ENCODE measurements at regions not wholly inside any gene's neighbourhood (a gene's known extent, or its start where the extent isn't known, plus 50 kb on each side); places are given as distances from the start of the nearest gene placed in this dataset.

DNA sequence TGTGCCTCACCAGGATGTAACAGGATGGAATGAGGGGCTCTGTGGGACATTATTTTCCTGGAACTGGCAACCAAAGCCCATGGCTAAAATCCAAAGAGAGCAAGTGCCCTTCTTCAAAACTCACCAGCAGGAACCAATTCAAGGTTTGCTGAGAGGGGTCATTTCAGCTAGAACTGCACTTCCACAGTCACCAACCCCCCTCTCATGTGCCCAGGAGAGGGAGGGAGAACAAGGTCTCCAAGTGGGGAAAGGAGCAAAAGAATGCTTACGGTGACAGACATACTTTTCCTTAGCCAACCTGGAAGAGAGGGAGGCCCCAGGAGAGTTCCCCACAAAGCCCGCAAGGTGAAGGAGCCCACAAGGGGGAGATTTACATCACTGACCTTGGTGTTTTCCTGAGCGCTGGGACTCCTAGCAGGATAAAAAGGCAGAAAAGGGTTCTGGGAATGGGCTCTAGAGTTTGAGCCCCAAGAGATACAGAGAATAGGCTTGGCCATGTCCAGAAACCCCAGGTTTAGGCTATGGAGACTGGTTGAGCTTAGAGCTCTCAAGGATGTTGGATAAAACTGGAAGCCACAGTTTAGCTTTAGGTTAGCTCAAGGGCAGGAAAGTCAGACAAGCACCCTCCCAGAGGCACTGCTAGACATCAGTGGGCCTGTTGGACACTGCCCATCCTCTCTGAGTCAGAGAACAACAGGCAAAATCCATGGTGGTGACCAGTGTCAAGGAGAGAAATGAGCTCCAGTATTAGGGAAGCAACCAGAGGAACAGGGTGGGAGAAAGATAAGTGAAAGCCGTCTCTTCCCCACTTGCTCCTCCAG, 63.9 kb upstream of the GHITM start:
- no peak for FAIRE-seq

- no peak for FAIRE-seq
Observed at GRCh38 chr10:84076047-84076388, 63.3 kb upstream of the GHITM start.

DNA sequence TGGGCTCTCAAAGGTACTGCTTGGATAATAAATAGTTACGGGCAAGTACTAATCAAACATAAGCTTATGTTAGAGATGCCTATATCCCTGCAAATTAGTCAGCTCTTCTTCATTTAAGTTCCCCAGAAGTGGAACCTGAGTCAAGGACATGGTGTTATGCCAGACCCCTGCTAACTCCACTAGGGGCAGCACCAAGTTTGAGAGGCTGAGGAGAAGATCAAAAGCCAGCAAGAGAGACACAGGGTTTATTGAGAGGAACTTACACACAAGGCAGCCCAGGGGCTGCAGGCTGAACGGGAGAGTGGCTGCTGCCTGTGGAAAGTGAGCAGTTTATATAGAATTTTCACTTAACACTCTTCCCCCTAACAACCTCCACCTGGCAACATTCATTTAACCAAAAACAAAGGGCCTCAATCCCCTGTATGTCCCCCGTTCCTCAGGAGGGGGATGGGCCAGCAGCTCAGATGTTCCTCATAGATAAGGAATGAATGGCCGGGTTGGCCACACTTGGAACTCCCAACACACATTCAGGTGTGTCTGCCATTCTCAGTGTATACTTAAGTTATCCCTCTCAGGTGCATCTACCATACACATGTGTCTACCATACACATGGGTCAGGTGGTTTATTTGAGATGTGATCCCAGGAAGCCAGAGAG, 62.6 kb upstream of the GHITM start:
- no peak for FAIRE-seq

DNA sequence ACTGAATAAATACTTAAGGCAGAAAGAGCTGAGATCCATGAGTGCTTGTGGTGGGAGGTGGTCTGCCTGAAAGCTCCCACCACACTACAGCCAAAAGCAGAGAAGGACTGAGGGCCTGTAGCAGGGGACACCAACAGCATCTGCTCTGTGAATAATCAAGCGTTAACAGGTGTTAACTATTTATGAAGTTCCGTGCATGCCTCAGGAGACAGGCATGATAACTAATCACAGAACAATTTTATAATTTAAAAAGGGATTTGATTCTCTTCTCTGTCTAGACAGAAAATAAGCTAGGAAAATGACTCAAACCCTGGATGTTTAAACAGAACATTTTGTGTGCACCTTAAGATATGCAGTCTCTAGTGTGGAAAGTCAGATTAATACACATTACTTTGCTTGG, 61.5 kb upstream of the GHITM start:
- FAIRE-seq, result no peak

DNA sequence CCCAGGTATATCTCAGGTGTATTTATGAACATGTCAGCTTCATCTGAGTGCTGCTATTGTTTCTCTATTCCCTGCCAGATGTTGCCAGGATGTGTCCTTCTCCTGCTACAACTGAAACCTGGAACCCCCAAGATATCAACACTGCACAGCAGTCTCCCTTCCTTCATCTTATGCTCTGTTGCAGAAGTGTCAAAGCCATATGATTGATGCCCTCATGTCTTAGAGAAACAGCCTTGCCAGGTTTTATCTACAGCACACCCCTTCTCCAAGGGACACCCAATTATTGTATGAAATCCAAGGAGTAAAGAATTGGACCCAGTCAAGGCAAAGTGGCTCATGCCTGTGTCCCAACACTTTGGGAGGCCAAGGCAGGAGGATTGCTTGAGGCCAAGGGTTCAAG, 60.5 kb upstream of the GHITM start:
- no peak for FAIRE-seq

DNA sequence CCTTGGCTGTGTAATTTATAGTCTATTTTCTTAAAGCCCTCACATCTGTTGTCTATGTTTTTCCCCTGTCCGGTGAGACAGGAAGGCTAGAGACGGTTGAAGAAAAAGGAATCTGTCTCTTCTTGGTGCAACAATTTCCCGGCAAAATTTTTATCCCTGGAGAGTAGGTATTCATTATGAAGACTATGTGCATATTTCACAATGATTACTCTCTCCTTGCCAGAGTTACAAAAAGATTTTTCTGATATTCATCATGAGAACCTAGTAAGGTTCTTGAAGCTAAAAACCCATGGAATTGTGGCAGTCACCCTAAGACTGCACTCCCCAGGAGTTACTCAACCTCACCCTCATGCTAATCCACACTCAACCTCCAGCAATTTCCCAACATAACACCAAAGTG, 55.0 kb upstream of the GHITM start:
- no peak for FAIRE-seq

DNA sequence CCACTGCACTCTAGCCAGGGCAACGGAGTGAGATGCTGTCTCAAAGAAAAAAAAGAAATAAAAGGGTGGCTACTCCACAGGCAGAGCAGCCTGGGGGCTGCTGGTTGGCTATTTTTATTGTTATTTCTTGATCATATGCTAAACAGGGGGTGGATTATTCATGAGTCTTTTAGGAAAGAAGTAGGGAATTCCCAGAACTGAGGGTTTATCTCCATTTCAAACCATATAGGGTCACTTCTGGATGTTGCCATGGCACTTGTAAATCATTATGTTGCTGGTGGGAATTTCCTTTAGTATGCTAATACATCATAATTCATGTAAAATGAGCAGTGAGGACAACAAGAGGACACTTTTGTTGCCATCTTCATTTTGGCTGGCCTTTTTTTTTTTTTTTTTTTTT, 52.1 kb upstream of the GHITM start:
- FAIRE-seq, result no peak

DNA sequence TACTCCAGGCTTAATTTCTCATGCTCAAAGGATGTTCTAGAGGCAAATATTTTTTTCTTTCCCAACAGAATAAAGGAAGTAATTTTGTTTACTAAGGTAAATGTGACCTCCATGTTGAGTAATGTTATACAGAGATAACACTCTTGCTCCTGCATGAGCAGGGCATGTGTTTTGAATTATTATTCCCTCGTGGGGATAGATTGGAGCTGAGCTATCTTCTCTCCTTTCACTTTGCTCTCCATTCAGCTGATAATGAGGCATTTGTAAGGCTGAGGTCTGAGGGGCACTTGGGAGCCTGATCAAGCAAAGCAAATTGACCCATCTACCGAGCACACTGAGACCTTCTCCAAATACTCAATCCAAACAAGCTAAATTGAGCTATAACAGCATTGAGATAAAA, 50.7 kb upstream of the GHITM start:
- no peak for FAIRE-seq

DNA sequence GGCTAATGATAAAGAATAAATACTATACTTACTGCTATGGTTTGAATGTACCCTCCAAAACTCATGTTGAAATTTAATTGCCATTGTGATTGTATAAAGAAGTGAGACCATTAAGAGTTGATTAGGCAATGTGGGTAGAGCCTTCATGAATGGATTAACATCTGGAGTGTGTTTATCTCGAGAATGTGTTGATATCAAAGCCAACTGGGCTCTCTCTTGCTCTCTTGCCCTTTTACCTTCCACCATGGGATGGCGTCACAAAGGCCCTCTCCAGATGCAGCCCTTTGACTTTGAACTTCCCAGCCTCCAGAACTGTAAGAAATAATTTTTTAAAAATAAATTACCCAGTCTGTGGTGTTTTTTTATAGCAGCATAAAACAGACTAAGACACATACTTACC, 50.1 kb upstream of the GHITM start:
- no peak for FAIRE-seq

All from G401.6 (cell line).